Right lobe of liver (tissue), 4 donors: ENCODE measurements at regions not wholly inside any gene's neighbourhood (a gene's known extent, or its start where the extent isn't known, plus 50 kb on each side); places are given as distances from the start of the nearest gene placed in this dataset.

Experiments used
- CTCF ChIP-seq, 4 donors: fragments of 200-600 bp in 3 of 4; fragments of 450-650 bp in 1 of 4; IDR thresholded peaks; one replicate each; pipeline versions ENCODE4 v1.5.1 to v1.8.0; 2016 to 2022; ENCODE audit warnings: antibody characterized with exemption in 4 of 4, mild to moderate bottlenecking in 2 of 4
- POLR2A ChIP-seq: fragments of 450-650 bp; IDR thresholded peaks from one replicate; pipeline ENCODE4 v1.6.1; 2017; ENCODE audit warnings: antibody characterized with exemption, mild to moderate bottlenecking
- donor health status: DM: no; HTN: no; CAD: no.
- donor health status: DM: no; HTN: no; CAD: no.
- donor health status: DM: no; HTN: yes; CAD: no.

GRCh38 chr4:41359422-41359775, 102.7 kb downstream of the UCHL1 start:
- TF ChIP-seq CTCF (IDR thresholded peaks at IDR 0.05) (no peak), POLR2A (no peak)
